ENCODE measurements at regions not wholly inside any gene's neighbourhood (a gene's known extent, or its start where the extent isn't known, plus 50 kb on each side); places are given as distances from the start of the nearest gene placed in this dataset.
A peak's percentile ranks its signal among the peaks of the same experiment; 100 is the strongest.

DNA sequence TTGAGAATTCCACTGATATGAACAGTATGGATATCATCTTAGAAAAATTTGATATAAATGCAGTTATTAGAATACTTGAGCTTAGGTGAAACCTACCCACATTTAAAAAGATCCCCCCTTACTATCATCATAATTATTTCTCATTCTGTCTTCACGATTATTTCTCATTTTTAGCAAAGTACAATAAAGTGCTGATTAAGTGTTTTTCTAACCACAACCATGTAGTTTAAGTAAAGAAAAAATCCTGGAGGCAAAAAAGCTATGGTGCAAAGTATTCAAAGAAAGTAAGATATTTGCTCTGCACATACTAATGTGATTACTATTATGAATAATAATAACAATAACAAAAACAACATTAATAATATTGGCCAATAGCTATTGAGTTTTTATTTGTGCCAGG, 365.6 kb upstream of the PCDH7 start:
- 100% methylated on average over 1 of the region's 1 CpG; no CpG with 5 or more reads in 1 of the 2 experiments for WGBS, 2 experiments (ENCODE audit: insufficient coverage in 1 of 2, insufficient read length in 1 of 2)
- peaks cover 2% of the 10 kb centered on the region for H3K4me1 Mint-ChIP-seq
- H3K27ac Mint-ChIP-seq: no peak overlapping the region
- Histone ChIP-seq H3K27me3 (ENCODE audit: control insufficient read depth, insufficient read depth, low read length, poor library complexity, severe bottlenecking) (no peaks in the 10 kb centered on the region), H3K4me1 (ENCODE audit: control insufficient read depth, insufficient read depth, low read length) (no peaks in the 10 kb centered on the region), H3K9me3 (ENCODE audit: control insufficient read depth, low read length) (peaks cover 14% of the 10 kb centered on the region), H3K4me3 (ENCODE audit: low read length) (no peak overlapping the region), H3K27ac (ENCODE audit: low read depth, low read length) (no peak overlapping the region), H3K9ac (ENCODE audit: extremely low read depth, low read length, poor library complexity, severe bottlenecking) (no peak overlapping the region), H3K36me3 (ENCODE audit: control insufficient read depth, insufficient read depth, low read length) (no peaks in the 10 kb centered on the region)
- H3K9me3 Mint-ChIP-seq: no peaks in the 10 kb centered on the region
- DNase-seq: no peak
- no peak overlapping the region for H3K4me3 Mint-ChIP-seq
- TF ChIP-seq, protein P1, sequence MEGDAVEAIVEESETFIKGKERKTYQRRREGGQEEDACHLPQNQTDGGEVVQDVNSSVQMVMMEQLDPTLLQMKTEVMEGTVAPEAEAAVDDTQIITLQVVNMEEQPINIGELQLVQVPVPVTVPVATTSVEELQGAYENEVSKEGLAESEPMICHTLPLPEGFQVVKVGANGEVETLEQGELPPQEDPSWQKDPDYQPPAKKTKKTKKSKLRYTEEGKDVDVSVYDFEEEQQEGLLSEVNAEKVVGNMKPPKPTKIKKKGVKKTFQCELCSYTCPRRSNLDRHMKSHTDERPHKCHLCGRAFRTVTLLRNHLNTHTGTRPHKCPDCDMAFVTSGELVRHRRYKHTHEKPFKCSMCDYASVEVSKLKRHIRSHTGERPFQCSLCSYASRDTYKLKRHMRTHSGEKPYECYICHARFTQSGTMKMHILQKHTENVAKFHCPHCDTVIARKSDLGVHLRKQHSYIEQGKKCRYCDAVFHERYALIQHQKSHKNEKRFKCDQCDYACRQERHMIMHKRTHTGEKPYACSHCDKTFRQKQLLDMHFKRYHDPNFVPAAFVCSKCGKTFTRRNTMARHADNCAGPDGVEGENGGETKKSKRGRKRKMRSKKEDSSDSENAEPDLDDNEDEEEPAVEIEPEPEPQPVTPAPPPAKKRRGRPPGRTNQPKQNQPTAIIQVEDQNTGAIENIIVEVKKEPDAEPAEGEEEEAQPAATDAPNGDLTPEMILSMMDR (conservative IDR thresholded peaks at IDR 0.05): no peak
- no peaks in the 10 kb centered on the region for H3K27me3 Mint-ChIP-seq (ENCODE audit: insufficient read depth)
- no peaks in the 10 kb centered on the region for H3K36me3 Mint-ChIP-seq (ENCODE audit: low read depth)

DNA sequence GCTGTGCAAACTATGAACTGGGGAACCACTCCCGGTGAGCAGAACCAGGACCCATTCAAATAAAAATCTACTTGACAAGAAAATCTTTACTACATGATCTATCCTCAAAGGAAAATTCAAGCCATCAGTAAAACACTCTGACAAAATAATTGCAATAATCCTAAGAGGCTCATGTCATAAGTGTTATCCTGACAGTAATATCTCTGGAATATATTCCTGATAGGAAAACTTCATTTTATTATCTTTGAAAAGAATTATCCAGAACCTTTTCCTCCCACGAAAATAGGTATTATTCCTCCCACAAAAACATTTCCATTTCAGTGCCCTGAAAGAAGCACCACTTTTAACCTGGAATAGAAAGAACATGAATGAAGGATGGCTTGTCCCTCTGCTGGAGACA, 357.7 kb upstream of the PCDH7 start:
- H3K27ac Mint-ChIP-seq: no peak overlapping the region

GRCh38 chr4:30370105-30370504, 350.1 kb upstream of the PCDH7 start:
- WGBS, 2 experiments (ENCODE audit: insufficient coverage in 1 of 2, insufficient read length in 1 of 2): 92 to 94% methylated on average over 10 to 14 of the region's 14 CpGs
- no peaks in the 10 kb centered on the region for H3K4me1 ChIP-seq (ENCODE audit: control insufficient read depth, insufficient read depth, low read length)
- DNase-seq: peak; percentile 26
- Mint-ChIP-seq H3K36me3 (ENCODE audit: low read depth) (peaks cover 2% of the 10 kb centered on the region), H3K27ac (no peak overlapping the region), H3K9me3 (peaks cover 11% of the 10 kb centered on the region), H3K27me3 (ENCODE audit: insufficient read depth) (no peaks in the 10 kb centered on the region), H3K4me3 (peak overlapping the region; percentile 18), H3K4me1 (peaks cover 10% of the 10 kb centered on the region)
- H3K9me3 ChIP-seq (ENCODE audit: control insufficient read depth, low read length): peaks cover 17% of the 10 kb centered on the region
- no peaks in the 10 kb centered on the region for H3K27me3 ChIP-seq (ENCODE audit: control insufficient read depth, insufficient read depth, low read length, poor library complexity, severe bottlenecking)
- no peak overlapping the region for H3K4me3 ChIP-seq (ENCODE audit: low read length)
- TF ChIP-seq, protein P1 (conservative IDR thresholded peaks at IDR 0.05): no peak
- no peak overlapping the region for H3K9ac ChIP-seq (ENCODE audit: extremely low read depth, low read length, poor library complexity, severe bottlenecking)
- no peak overlapping the region for H3K27ac ChIP-seq (ENCODE audit: low read depth, low read length)
- H3K36me3 ChIP-seq (ENCODE audit: control insufficient read depth, insufficient read depth, low read length): no peaks in the 10 kb centered on the region

More for the DNA sequence above, 357.7 kb upstream of the PCDH7 start:
- Histone ChIP-seq H3K4me1 (ENCODE audit: control insufficient read depth, insufficient read depth, low read length) (no peaks in the 10 kb centered on the region), H3K36me3 (ENCODE audit: control insufficient read depth, insufficient read depth, low read length) (no peaks in the 10 kb centered on the region), H3K4me3 (ENCODE audit: low read length) (no peak overlapping the region), H3K27me3 (ENCODE audit: control insufficient read depth, insufficient read depth, low read length, poor library complexity, severe bottlenecking) (no peaks in the 10 kb centered on the region), H3K9ac (ENCODE audit: extremely low read depth, low read length, poor library complexity, severe bottlenecking) (no peak overlapping the region), H3K27ac (ENCODE audit: low read depth, low read length) (no peak overlapping the region), H3K9me3 (ENCODE audit: control insufficient read depth, low read length) (peaks cover 27% of the 10 kb centered on the region)
- H3K4me1 Mint-ChIP-seq: peaks cover 10% of the 10 kb centered on the region
- no peaks in the 10 kb centered on the region for H3K27me3 Mint-ChIP-seq (ENCODE audit: insufficient read depth)
- H3K36me3 Mint-ChIP-seq (ENCODE audit: low read depth): no peaks in the 10 kb centered on the region
- H3K4me3 Mint-ChIP-seq: no peak overlapping the region
- H3K9me3 Mint-ChIP-seq: peaks cover 3% of the 10 kb centered on the region
- no peak for DNase-seq
- whole genome bisulfite sequencing, 2 experiments (ENCODE audit: insufficient coverage in 1 of 2, insufficient read length in 1 of 2): 90% methylated on average over 2 of the region's 2 CpGs; no CpG with 5 or more reads in 1 of the 2 experiments
- TF ChIP-seq, protein P1 (conservative IDR thresholded peaks at IDR 0.05): no peak
